GM12875 (cell line): ENCODE measurements at regions not wholly inside any gene's neighbourhood (a gene's known extent, or its start where the extent isn't known, plus 50 kb on each side); places are given as distances from the start of the nearest gene placed in this dataset.

Source experiments
- H3K4me3 ChIP-seq: one replicate; pipeline ENCODE4 v1.5.1; 2011; ENCODE audit warnings: low read depth, low read length, control low read depth
- CTCF ChIP-seq: IDR thresholded peaks from 2 replicates; pipeline ENCODE4 v1.5.1; 2011; ENCODE audit warnings: low read depth, mild to moderate bottlenecking, control low read depth, inconsistent platforms, low read length, moderate library complexity, borderline replicate concordance; ENCODE audit not compliant: insufficient read depth

- no peak for TF ChIP-seq CTCF
- H3K4me3 ChIP-seq: no peak overlapping the region
Measured at GRCh38 chr11:96906476-96906875, 516.7 kb downstream of the JRKL start.

GRCh38 chr11:96925862-96926261, 536.0 kb downstream of the JRKL start:
- no peak overlapping the region for H3K4me3 ChIP-seq
- no peak for TF ChIP-seq CTCF

GRCh38 chr11:96940227-96940626, 550.4 kb downstream of the JRKL start:
- no peak for TF ChIP-seq CTCF
- no peak overlapping the region for H3K4me3 ChIP-seq

- no peak overlapping the region for H3K4me3 ChIP-seq
- TF ChIP-seq CTCF: no peak
Measured at GRCh38 chr11:96942855-96943254, 553.0 kb downstream of the JRKL start.

GRCh38 chr11:96943970-96944369, 554.2 kb downstream of the JRKL start:
- no peak overlapping the region for H3K4me3 ChIP-seq
- no peak for TF ChIP-seq CTCF

GRCh38 chr11:96948066-96948465, 558.3 kb downstream of the JRKL start:
- TF ChIP-seq CTCF: no peak

GRCh38 chr11:96949464-96949863, 559.7 kb downstream of the JRKL start:
- H3K4me3 ChIP-seq: no peak overlapping the region
- TF ChIP-seq CTCF: no peak

More at GRCh38 chr11:96948066-96948465, 558.3 kb downstream of the JRKL start:
- H3K4me3 ChIP-seq: no peak overlapping the region
